Fibroblast of pulmonary artery (primary cell): ENCODE measurements at regions not wholly inside any gene's neighbourhood (a gene's known extent, or its start where the extent isn't known, plus 50 kb on each side); places are given as distances from the start of the nearest gene placed in this dataset.
"Not testable (repeated sequence)": the region's sequence is repeated elsewhere in the genome, so short reads cannot be mapped to it uniquely, and the experiment has no call there.

Experiments
- DNase-seq: peaks from one replicate; pipeline ENCODE4 v3.0.0-alpha.2; 2010; ENCODE audit warnings: low read depth
- H3K4me3 ChIP-seq: replicated peaks from 2 replicates; pipeline ENCODE4 v1.5.1; 2011; ENCODE audit warnings: low read depth, mild to moderate bottlenecking, control low read depth, low read length, moderate library complexity
- TF ChIP-seq, protein P1 (sequence below): IDR thresholded peaks from 2 replicates; pipeline ENCODE4 v1.5.1; 2011; ENCODE audit warnings: mild to moderate bottlenecking, control low read depth, low read length, inconsistent platforms; ENCODE audit errors: missing control alignments

DNA sequence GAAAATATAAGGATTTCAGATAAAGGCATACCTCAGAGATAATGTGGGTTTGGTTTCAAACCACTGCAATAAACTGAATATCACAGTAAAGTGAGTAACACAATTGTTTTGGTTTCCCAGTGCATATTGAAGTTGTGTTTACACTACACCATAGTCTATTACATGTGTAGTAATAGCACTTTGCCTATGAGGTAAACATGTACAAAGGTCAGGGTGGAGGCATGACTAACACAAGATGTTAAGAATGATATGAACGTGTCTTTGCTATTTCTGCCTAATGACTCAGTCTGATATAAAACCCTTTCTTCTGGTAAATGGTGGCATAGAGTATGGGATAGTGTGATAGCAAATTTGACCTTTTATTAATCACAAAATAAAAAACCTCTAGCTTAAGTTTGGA, 621.5 kb upstream of the ADGRL2 start:
- peak; percentile 86 for DNase-seq
- no peak overlapping the region for H3K4me3 ChIP-seq
- TF ChIP-seq, protein P1, sequence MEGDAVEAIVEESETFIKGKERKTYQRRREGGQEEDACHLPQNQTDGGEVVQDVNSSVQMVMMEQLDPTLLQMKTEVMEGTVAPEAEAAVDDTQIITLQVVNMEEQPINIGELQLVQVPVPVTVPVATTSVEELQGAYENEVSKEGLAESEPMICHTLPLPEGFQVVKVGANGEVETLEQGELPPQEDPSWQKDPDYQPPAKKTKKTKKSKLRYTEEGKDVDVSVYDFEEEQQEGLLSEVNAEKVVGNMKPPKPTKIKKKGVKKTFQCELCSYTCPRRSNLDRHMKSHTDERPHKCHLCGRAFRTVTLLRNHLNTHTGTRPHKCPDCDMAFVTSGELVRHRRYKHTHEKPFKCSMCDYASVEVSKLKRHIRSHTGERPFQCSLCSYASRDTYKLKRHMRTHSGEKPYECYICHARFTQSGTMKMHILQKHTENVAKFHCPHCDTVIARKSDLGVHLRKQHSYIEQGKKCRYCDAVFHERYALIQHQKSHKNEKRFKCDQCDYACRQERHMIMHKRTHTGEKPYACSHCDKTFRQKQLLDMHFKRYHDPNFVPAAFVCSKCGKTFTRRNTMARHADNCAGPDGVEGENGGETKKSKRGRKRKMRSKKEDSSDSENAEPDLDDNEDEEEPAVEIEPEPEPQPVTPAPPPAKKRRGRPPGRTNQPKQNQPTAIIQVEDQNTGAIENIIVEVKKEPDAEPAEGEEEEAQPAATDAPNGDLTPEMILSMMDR = no peak

DNA sequence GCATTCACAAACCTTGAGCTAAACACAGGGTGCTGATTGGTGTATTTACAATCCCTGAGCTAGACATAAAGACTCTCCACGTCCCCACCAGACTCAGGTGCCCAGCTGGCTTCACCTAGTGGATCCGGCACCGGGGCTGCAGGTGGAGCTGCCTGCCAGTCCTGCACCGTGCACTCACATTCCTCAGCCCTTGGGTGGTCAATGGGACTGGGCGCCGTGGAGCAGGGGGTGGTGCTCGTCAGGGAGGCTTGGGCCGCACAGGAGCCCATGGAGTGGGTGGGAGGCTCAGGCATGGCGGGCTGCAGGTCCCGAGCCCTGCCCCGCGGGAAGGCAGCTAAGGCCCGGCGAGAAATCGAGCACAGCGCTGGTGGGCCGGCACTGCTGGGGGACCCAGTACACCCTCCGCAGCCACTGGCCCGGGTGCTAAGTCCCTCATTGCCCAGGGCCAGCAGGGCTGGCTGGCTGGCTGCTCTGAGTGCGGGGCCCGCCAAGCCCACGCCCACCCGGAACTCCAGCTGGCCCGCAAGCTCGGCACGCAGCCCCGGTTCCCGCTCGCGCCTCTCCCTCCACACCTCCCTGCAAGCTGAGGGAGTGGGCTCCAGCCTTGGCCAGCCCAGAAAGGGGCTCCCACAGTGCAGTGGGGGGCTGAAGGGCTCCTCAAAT, 622.2 kb upstream of the ADGRL2 start:
- not testable (repeated sequence) for H3K4me3 ChIP-seq, DNase-seq

DNA sequence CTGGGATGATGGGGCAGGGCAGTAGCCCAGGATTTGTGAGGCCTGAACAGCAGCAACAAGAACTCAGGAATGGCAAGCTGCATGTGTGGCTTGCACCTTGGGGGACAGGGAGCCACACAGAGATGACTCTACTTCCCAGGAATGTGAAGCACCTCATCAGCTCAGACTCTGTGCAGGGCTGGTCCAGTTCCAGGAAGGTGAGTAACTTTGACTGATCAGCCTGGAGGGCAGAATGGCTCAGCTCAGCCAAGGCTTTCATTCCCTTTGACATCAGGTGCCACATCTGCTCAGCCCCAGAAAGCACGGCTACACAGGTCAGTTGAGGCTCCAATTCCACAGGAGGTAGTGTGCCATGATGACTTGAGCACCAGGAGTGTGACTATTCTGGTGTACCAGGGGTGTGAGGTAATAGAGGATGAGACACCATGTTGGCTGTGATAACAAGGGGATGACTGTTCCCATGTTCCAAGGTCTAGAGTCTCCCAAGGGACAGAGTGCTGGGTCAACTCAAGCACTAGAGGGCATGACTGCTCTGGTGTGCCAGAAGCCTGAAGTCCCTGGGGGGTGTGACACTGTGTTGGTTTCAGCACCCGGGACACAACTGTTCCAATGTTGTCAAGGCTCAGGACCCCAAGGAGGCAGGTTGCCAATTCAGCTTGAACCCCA, 625.8 kb upstream of the ADGRL2 start:
- no peak overlapping the region for H3K4me3 ChIP-seq
- TF ChIP-seq, protein P1 = no peak
- peak; percentile 23 for DNase-seq

DNA sequence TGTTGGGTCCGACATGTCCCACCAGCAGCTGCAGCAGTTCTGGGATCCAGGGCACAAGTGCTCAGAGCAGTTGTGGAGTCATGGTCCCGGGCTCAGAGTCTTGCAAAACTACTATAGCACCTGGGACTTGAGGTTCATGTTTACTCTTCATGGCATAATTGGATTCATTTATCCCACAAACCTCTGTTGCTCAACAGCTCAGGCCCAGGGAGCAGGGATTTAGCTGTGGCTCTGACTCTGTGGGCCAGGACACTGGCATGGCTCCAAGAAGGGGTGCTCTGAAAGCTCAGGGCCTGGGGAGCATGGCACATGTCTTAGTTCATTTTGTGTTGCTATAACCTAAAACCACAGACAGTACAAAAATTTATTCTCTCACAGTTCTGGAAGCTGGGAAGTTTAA, 626.7 kb upstream of the ADGRL2 start:
- TF ChIP-seq, protein P1 = no peak
- H3K4me3 ChIP-seq = no peak overlapping the region
- DNase-seq = no peak

DNA sequence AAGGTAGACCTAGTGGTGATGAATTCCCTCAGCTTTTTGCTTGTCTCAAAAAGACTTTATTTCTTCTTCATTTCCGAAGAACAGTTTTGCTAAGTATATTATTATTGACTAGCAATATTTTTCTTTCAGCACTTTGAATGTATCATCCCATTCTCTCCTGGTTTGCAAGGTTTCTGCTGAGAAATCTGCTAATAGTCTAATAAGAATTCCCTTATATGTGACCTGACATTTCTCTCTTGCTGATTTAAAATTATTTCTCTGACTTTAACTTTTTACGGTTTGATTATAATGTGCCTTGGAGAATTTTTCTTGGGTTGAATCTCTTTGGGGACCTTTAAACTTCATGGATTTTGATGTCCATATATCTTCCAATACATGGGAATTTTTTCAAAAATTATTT, 628.3 kb upstream of the ADGRL2 start:
- TF ChIP-seq, protein P1 = no peak
- DNase-seq = no peak
- no peak overlapping the region for H3K4me3 ChIP-seq

DNA sequence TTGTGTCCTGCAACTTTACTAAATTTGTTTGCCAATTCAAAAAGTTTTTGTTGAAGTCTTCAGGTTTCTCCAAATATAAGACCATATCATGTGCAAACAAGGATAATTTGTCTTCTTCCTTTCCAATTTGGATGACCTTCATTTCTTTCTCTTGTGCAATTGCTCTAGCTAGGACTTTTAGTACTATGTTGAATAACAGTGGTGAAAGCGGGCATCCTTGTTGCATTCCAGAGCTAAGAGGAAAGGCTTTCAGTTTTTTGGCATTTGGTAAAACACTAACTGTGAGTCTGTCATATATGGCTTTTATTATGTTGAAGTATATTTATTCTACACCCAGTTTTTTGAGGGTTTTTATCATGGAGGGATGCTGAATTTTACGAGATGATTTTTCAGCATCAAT, 630.0 kb upstream of the ADGRL2 start:
- no peak overlapping the region for H3K4me3 ChIP-seq
- DNase-seq = peak; percentile 33
- TF ChIP-seq, protein P1 = no peak

DNA sequence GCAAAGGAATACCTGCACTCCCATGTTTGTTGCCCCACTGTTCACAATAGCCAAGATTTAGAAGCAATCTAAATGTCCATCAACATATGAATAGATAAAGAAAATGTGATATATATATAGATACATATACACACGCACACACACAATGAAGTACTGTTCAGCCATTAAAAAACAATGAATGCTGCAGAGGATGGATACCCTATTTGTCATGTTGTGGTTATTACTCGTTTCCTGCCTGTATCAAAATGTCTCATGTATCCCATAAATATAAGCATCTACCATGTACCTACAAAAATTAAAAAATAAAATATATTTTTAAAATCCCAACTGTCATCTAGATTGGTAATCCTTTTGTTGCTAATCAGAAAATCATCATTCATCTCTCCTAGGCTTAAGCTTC, 634.8 kb upstream of the ADGRL2 start:
- TF ChIP-seq, protein P1 = no peak
- DNase-seq = no peak
- H3K4me3 ChIP-seq = no peak overlapping the region
